ENCODE measurements at regions not wholly inside any gene's neighbourhood (a gene's known extent, or its start where the extent isn't known, plus 50 kb on each side); places are given as distances from the start of the nearest gene placed in this dataset.

DNA sequence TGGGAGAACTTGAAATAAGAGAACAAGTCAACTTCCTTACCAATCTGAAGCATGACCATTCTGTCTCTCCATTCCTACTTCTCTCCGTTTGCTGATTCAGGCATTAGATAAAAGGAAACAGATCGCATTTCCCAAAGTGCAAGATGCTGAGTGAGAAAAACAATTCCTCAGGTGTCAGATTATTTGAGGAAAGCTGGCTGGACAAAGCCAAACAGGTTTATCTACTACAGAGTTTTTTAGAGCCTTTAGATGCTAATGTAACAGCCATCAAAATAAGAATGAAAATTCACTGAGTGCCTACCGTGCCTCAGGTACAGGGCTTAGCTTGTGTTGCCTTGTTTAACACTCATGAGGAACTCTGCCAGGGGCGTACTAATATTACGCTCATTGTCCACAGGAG is 135.9 kb upstream of the MBL2 start:
- Mint-ChIP-seq H3K36me3 (ENCODE audit: low read depth) (no peaks in the 10 kb centered on the region), H3K27me3 (ENCODE audit: low read depth) (no peaks in the 10 kb centered on the region), H3K9me3 (no peaks in the 10 kb centered on the region), H3K4me1 (ENCODE audit: low read depth) (no peaks in the 10 kb centered on the region), H3K27ac (no peak overlapping the region), H3K4me3 (no peak overlapping the region)

DNA sequence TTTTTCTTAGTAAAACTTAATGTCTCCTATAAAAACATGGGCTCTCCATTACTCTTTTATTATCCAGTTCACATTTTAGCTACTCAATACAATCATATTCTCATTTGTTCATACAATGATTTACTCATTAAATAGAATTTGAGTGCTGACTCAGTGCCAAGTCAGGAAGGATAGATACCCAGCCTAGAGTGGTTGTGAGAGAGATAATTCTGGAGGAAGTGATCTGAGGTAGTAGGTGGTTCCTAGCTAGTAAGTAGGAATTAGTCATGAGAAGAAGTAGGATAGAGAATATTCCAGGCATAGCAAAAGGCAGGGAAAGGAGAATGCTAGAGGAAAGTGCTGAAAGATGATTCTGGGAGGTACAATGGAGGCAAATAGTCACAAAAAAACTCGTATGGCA is 133.5 kb upstream of the MBL2 start:
- Mint-ChIP-seq H3K4me1 (ENCODE audit: low read depth) (no peaks in the 10 kb centered on the region), H3K27ac (no peak overlapping the region), H3K36me3 (ENCODE audit: low read depth) (no peaks in the 10 kb centered on the region), H3K4me3 (no peak overlapping the region), H3K27me3 (ENCODE audit: low read depth) (no peaks in the 10 kb centered on the region), H3K9me3 (no peaks in the 10 kb centered on the region)

DNA sequence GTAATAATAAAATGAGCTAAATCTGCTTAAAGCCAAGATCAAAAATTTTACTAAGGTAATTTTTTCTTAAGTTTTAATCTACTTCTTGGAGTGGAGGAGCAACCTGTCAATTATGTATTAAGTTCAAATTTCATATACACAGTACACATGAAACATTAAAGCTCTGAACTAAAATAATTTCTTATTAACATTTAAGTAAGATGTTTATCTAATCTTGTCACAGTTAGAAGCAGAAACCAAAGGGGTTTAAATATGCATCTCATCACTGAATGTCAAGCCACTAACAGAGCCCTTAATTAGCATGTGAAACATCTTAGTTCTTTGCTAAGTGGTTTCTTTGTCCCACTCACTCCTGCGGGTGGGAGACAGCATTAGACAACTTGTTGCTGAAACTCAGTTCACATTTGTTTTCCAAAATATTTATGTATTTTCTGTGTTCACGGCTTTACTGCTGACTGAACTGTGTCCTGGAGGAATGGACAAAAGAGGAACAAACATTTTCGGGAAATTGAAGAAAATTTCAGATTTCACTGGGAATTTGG is 130.9 kb upstream of the MBL2 start:
- Mint-ChIP-seq H3K36me3 (ENCODE audit: low read depth) (no peaks in the 10 kb centered on the region), H3K27ac (no peak overlapping the region), H3K4me1 (ENCODE audit: low read depth) (no peaks in the 10 kb centered on the region), H3K27me3 (ENCODE audit: low read depth) (no peaks in the 10 kb centered on the region), H3K4me3 (no peak overlapping the region), H3K9me3 (no peaks in the 10 kb centered on the region)

DNA sequence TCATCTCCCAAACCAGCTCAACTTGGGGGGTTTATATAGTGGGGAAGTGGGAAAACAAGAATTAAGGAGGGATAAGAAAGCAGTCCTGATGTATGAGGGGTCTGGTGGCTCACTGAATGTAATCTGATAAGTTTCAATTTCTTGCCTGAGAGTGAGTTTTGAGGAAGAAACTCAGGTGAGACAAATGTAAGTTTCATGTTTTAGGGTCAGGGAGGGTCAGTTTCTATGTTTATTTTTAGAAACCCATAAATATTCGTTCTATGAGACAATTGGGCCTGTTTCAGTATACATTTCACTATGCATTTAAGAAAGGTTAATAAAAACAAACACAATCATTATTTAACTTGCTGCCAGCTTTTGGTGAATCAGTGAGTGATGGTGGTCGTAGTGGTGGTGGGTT is 128.0 kb upstream of the MBL2 start:
- H3K9me3 Mint-ChIP-seq, result no peaks in the 10 kb centered on the region
- H3K27ac Mint-ChIP-seq, result no peak overlapping the region
- H3K4me3 Mint-ChIP-seq, result no peak overlapping the region
- no peaks in the 10 kb centered on the region for H3K36me3 Mint-ChIP-seq (ENCODE audit: low read depth)
- no peaks in the 10 kb centered on the region for H3K27me3 Mint-ChIP-seq (ENCODE audit: low read depth)
- no peaks in the 10 kb centered on the region for H3K4me1 Mint-ChIP-seq (ENCODE audit: low read depth)

DNA sequence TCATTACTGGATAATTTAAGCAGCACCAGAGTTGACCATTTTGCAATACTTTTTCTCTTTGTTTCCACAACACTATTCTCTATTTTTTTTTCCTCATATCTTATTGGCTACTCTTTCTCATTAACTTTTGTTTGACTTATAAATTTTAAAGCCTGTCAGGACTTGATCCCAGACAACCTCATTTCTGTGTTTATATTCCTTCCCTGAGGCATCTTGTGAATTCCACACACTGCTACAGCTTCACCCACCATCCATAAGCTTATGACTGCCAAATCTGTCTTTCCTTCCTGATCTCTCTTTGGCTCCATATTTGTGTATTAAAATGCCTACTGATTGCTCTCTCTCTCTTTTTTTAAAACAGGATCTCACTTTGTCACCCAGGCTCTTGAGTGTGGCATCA is 124.6 kb upstream of the MBL2 start:
- H3K9me3 Mint-ChIP-seq, result no peaks in the 10 kb centered on the region
- H3K36me3 Mint-ChIP-seq (ENCODE audit: low read depth), result no peaks in the 10 kb centered on the region
- no peaks in the 10 kb centered on the region for H3K27me3 Mint-ChIP-seq (ENCODE audit: low read depth)
- no peaks in the 10 kb centered on the region for H3K4me1 Mint-ChIP-seq (ENCODE audit: low read depth)
- H3K27ac Mint-ChIP-seq, result no peak overlapping the region
- H3K4me3 Mint-ChIP-seq, result no peak overlapping the region

DNA sequence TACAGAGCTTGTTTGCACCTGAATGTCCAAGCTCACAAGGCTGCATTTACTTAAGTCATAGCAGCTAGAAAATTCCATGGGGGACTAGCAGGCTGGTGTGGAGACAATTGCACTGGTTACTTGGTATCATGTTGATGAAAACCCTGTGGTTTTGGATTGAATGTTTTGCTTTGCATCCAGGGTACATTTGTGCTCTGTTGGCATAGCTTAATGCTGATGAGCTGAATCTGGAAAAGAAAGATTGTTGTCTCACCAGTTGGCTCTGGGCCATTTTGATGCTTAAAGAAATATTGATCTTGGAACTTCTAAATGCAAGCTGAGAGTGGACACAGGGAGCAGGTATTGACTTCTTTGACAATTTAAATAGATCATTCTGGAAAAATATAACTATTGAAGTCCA is 122.5 kb upstream of the MBL2 start:
- no peaks in the 10 kb centered on the region for H3K36me3 Mint-ChIP-seq (ENCODE audit: low read depth)
- no peak overlapping the region for H3K27ac Mint-ChIP-seq
- no peak overlapping the region for H3K4me3 Mint-ChIP-seq
- no peaks in the 10 kb centered on the region for H3K4me1 Mint-ChIP-seq (ENCODE audit: low read depth)
- no peaks in the 10 kb centered on the region for H3K27me3 Mint-ChIP-seq (ENCODE audit: low read depth)
- H3K9me3 Mint-ChIP-seq, result no peaks in the 10 kb centered on the region

DNA sequence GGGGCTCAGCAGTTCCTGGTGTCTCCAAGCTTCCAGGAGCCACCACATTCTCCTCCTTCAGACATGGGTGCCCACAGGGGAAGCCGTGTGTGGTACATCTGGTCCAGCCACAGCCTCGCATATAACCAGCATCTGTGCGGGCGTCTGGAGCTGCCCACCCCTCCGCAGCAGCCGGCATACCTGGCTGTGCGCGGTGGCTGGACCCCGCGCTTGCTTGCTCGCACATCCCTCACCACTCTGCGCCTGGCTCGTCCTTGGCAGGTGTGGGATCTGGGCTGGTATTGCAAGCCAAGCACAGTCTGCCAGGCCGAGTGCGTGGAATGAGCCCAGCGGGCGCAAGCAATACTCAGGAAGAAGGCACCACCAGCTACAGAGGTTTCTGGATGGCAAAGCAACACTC is 117.7 kb upstream of the MBL2 start:
- H3K4me1 Mint-ChIP-seq (ENCODE audit: low read depth), result no peaks in the 10 kb centered on the region
- no peak overlapping the region for H3K4me3 Mint-ChIP-seq
- no peaks in the 10 kb centered on the region for H3K9me3 Mint-ChIP-seq
- no peaks in the 10 kb centered on the region for H3K27me3 Mint-ChIP-seq (ENCODE audit: low read depth)
- no peak overlapping the region for H3K27ac Mint-ChIP-seq
- H3K36me3 Mint-ChIP-seq (ENCODE audit: low read depth), result no peaks in the 10 kb centered on the region

DNA sequence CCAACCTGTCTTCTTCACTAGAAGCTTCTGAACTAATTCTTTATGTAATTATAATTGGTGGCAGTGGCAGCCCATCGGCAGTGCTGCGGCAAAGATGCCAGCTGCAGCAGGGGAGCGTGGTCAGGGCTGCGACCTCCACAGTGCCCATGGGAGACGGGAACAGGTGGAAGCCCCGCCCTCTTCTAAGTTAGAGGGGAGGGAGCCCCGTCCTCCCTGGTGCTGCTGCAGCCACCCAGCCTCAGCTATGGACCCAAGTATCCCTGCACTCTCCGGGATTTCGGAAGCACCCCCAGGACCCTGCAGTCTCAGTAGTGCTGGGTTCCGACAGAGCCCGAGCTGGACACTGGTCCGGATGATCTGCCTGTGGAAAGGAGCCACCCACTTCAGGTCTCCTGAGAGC is 117.0 kb upstream of the MBL2 start:
- Mint-ChIP-seq H3K27me3 (ENCODE audit: low read depth) (no peaks in the 10 kb centered on the region), H3K4me1 (ENCODE audit: low read depth) (no peaks in the 10 kb centered on the region), H3K27ac (no peak overlapping the region), H3K4me3 (no peak overlapping the region), H3K9me3 (no peaks in the 10 kb centered on the region), H3K36me3 (ENCODE audit: low read depth) (no peaks in the 10 kb centered on the region)

DNA sequence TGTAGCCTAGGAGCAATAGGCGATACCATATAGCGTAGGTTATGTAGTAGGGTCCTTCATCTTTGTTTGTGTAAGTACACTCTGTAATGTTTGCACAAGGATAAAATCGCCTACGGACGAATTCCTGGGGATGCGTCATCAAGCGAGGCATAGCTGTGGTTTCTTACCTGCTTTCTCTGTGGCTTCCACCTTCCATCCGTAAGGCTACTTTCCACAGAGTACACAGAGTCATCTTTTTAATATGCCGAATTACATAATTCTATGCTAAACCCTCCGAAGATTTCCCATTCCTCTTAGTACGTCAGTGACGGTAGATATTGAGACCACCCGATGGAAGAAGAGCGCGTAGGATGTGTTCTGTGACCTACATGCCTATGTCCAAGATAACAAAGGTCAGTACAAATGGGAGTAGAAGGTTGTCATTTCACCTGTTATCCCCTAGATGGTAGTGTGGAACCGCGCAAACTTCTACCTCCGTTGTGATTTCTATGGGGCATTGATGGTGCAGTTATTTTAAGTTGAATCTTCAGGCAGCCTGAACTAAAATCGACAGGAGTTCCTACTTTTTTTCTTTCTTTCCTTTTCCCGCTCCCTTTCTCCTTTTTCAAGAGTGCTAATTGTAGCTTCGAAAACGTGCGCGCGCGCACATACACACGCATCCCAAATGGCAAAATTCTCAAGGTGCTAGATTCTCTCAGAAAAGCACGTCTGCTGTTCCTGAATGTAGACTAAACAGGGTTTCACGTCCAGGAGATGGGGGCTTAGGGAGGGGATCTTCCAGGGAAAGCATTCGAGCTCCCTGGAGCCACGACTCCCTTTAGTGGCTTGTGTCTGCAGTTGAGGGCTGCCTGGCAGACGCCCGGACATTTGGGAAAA is 111.7 kb upstream of the MBL2 start:
- H3K36me3 Mint-ChIP-seq (ENCODE audit: low read depth), result no peaks in the 10 kb centered on the region
- no peak overlapping the region for H3K4me3 Mint-ChIP-seq
- H3K27ac Mint-ChIP-seq, result no peak overlapping the region
- H3K27me3 Mint-ChIP-seq (ENCODE audit: low read depth), result no peaks in the 10 kb centered on the region
- H3K4me1 Mint-ChIP-seq (ENCODE audit: low read depth), result no peaks in the 10 kb centered on the region
- no peaks in the 10 kb centered on the region for H3K9me3 Mint-ChIP-seq

DNA sequence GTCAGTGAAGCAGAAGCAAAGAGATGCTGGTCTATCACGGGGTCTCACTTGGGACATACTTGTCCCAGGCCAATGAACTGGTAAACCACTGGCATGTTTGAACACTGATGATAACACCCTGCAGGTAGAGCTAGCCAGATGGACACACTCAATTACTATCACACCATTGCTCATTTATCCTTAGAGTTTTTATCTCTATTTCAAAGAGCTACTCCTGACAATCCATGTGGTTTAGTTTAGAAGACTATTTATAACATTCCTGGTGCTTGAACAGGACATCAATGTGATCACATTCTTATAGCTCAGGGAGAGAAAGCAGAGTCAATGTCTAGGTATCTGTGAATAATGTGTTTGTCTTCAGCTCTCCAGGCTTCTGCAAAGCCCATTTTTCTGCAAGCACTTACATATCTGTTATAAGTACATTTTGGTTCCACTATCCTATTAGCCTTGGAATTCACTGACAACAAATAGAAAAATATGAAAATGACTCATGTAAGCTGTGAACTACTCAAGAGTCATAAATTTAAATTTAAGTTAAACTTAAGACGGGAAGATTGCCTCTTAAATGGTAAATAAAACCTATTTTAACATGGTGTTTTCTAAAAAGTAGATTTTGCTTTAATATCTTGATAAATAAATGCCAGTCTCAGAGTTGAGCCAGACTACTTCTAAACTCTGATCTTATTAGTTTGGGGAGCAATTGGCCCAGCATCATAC is 106.7 kb upstream of the MBL2 start:
- Mint-ChIP-seq H3K27ac (no peak overlapping the region), H3K36me3 (ENCODE audit: low read depth) (no peaks in the 10 kb centered on the region)

DNA sequence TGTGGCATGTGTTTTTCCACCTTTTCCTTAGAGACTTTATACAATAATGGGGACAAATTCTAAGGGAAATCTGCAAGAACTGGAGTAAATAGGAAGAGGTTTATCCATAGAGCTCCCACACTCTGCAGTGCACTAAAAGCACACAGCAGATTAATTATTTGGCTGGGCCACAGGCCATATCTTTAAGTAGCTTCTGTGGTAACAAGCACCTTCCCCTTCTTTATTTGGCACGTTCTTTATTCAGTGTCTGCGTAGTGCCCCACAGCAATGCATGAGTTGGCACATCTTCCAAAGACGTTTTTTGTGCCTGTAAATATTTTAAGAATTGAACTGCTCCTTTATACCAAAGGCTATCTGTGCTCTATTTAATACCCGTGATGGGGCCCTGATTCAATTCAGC is 104.9 kb upstream of the MBL2 start:
- Mint-ChIP-seq H3K36me3 (ENCODE audit: low read depth) (no peaks in the 10 kb centered on the region), H3K27me3 (ENCODE audit: low read depth) (no peaks in the 10 kb centered on the region), H3K9me3 (no peaks in the 10 kb centered on the region), H3K4me3 (no peak overlapping the region), H3K4me1 (ENCODE audit: low read depth) (no peaks in the 10 kb centered on the region), H3K27ac (no peak overlapping the region)

More for the DNA sequence above, 106.7 kb upstream of the MBL2 start:
- Mint-ChIP-seq H3K4me3 (no peak overlapping the region), H3K9me3 (no peaks in the 10 kb centered on the region), H3K27me3 (ENCODE audit: low read depth) (no peaks in the 10 kb centered on the region), H3K4me1 (ENCODE audit: low read depth) (no peaks in the 10 kb centered on the region)

DNA sequence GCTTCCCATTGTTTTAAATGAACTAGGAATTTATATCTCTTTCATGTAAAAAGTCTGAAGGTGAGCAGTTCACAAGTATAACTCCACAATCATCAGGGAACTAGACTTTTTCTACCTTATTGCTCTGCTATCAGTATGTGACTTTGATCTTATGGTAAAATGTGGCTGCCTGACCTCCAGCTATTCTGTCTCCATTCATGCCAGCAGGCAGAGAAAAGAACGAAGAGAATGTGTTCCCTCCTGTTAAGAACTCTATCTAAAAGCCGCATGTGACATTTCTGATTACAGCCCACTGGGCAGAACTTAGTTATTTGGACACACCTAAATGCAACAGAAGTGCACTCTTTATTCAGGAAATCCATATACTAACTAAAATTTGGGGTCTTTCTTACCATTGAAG is 102.8 kb upstream of the MBL2 start:
- Mint-ChIP-seq H3K27ac (no peak overlapping the region), H3K4me1 (ENCODE audit: low read depth) (no peaks in the 10 kb centered on the region), H3K4me3 (no peak overlapping the region)

DNA sequence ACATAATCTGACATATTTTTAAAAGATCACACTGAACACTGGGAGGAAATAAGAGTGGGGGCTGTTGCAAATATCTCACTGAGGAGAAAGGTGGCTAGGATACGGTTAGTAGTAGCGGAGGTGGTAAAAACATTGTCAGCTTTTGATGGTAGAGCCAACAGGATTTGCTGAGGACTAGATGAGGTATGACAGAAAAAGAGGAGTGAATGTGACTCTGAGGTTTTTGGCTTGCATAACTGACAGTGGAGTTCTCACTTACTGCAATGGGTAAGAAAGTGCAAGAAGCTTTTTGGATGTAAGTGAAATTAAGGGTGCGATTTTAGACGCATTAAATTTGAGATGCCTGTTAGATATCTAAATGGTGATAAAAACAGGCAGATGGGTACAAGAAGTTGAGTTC is 102.0 kb upstream of the MBL2 start:
- Mint-ChIP-seq H3K27me3 (ENCODE audit: low read depth) (no peaks in the 10 kb centered on the region), H3K9me3 (no peaks in the 10 kb centered on the region), H3K4me1 (ENCODE audit: low read depth) (no peaks in the 10 kb centered on the region), H3K4me3 (no peak overlapping the region), H3K36me3 (ENCODE audit: low read depth) (no peaks in the 10 kb centered on the region), H3K27ac (no peak overlapping the region)

More for the DNA sequence above, 102.8 kb upstream of the MBL2 start:
- Mint-ChIP-seq H3K9me3 (no peaks in the 10 kb centered on the region), H3K27me3 (ENCODE audit: low read depth) (no peaks in the 10 kb centered on the region), H3K36me3 (ENCODE audit: low read depth) (no peaks in the 10 kb centered on the region)

DNA sequence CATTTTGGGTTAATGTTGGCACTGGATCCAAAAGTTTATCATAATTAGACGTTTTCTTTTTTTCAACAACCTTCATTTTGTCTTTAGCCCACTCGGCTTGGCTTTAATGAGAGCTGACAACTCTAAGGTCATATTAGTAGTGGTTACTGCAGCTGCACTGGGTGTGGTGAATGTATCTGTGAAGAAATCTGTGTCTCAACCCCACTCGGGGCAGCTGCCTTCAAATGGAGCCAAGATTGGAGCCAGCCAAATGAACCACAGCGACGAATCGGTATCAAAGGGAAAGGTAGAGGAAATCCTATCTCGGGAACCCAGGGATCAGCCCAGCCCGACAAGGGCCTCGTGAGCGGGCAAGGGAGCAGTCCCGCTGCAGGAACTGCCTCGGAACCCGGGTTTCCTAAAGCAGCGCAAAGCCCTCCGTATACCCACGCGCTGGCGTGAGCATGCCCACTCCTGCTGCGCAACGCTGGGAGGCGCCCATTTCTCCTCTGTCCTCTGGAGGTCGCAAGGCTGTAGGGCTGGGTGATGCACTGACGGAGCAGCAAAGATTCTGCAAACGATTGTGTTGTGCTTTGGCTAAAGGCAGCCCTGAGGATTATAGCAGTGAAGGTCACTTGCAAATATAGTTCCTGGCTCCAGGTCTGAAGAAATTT is 98.7 kb upstream of the MBL2 start:
- no peak overlapping the region for H3K27ac Mint-ChIP-seq
- H3K27me3 Mint-ChIP-seq (ENCODE audit: low read depth), result no peaks in the 10 kb centered on the region
- no peak overlapping the region for H3K4me3 Mint-ChIP-seq
- no peaks in the 10 kb centered on the region for H3K4me1 Mint-ChIP-seq (ENCODE audit: low read depth)
- H3K36me3 Mint-ChIP-seq (ENCODE audit: low read depth), result no peaks in the 10 kb centered on the region
- no peaks in the 10 kb centered on the region for H3K9me3 Mint-ChIP-seq

DNA sequence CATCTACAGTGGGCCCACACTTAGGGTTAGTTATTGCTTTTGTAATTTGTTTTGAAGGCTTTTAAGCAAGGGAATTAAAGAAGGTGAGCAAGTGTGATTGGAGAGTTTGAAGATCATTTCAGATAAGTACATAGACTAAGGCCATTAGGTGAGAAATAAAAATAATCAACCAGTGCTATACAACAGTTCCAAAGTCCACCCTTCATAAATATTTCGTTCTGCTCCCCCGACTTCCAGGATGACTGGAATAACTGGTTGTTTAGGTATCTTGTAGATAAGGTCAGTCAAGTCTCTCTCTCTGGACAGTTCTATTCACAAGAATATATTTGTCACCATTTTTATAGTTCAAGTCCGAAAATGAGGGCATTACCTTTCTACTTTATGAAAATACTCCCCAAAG is 98.0 kb upstream of the MBL2 start:
- Mint-ChIP-seq H3K9me3 (no peaks in the 10 kb centered on the region), H3K27ac (no peak overlapping the region), H3K36me3 (ENCODE audit: low read depth) (no peaks in the 10 kb centered on the region), H3K4me1 (ENCODE audit: low read depth) (no peaks in the 10 kb centered on the region), H3K27me3 (ENCODE audit: low read depth) (no peaks in the 10 kb centered on the region), H3K4me3 (no peak overlapping the region)

All from T-helper 1 cell treated with Interleukin-12 subunit alpha and Interleukin-12 subunit beta and Interleukin-4 antibody, amounts not matched to agents 30 μg/mL and 1 μg/mL, for 36 hours (primary cell).